ENCODE measurements at regions not wholly inside any gene's neighbourhood (a gene's known extent, or its start where the extent isn't known, plus 50 kb on each side); places are given as distances from the start of the nearest gene placed in this dataset.

- H3K9me3 ChIP-seq = peaks cover 0 to 39% (median 5%) of the 10 kb centered on the region in 11 donors
- 74 to 86% methylated on average over 3 of the region's 3 CpGs for WGBS, 2 donors
- TF ChIP-seq CTCF (IDR thresholded peaks at IDR 0.05) = no peak
- H3K27me3 ChIP-seq = no peaks in the 10 kb centered on the region
- H3K27ac ChIP-seq = no peak overlapping the region
- ATAC-seq (no peak), DNase-seq (no peak)
- intact Hi-C loops (cut with DNase I) = no loop called here
- no peaks in the 10 kb centered on the region for H3K36me3 ChIP-seq
- no peak overlapping the region for H3K4me3 ChIP-seq
- no peaks in the 10 kb centered on the region for H3K4me1 ChIP-seq
Observed at GRCh38 chr4:92252846-92253245, 50.9 kb upstream of the GRID2 start.

GRCh38 chr4:92253550-92253949 is 50.2 kb upstream of the GRID2 start:
- H3K36me3 ChIP-seq = no peaks in the 10 kb centered on the region
- intact Hi-C loops (cut with DNase I) = no loop called here
- peaks cover 0 to 39% (median 5%) of the 10 kb centered on the region in 11 donors for H3K9me3 ChIP-seq
- no peak for DNase-seq
- no peak for ATAC-seq
- no peak overlapping the region for H3K27ac ChIP-seq
- WGBS, 2 donors = 88 to 97% methylated on average over 1 of the region's 1 CpG
- H3K4me3 ChIP-seq = no peak overlapping the region
- no peaks in the 10 kb centered on the region for H3K4me1 ChIP-seq
- no peaks in the 10 kb centered on the region for H3K27me3 ChIP-seq
- no peak for TF ChIP-seq CTCF (IDR thresholded peaks at IDR 0.05)
